ENCODE measurements at regions not wholly inside any gene's neighbourhood (a gene's known extent, or its start where the extent isn't known, plus 50 kb on each side); places are given as distances from the start of the nearest gene placed in this dataset.

GRCh38 chr7:42704710-42705109, 207.2 kb downstream of the C7orf25 start:
- H3K9me3 ChIP-seq, result no peaks in the 10 kb centered on the region
- no peaks in the 10 kb centered on the region for H3K27me3 ChIP-seq
- no peak for DNase-seq
- TF ChIP-seq CTCF (IDR thresholded peaks at IDR 0.05) (no peak), POLR2A (IDR thresholded peaks at IDR 0.05) (no peak)
- H3K4me3 ChIP-seq, result no peak overlapping the region
- no peaks in the 10 kb centered on the region for H3K36me3 ChIP-seq
- H3K4me1 ChIP-seq, result peaks cover 0 to 9% (median 0%) of the 10 kb centered on the region in 4 donors
- no peak overlapping the region for H3K27ac ChIP-seq

GRCh38 chr7:42702647-42703046, 209.2 kb downstream of the C7orf25 start:
- Histone ChIP-seq H3K4me3 (no peak overlapping the region), H3K4me1 (peaks cover 0 to 9% (median 0%) of the 10 kb centered on the region in 4 donors), H3K9me3 (no peaks in the 10 kb centered on the region), H3K27ac (no peak overlapping the region), H3K27me3 (no peaks in the 10 kb centered on the region), H3K36me3 (no peaks in the 10 kb centered on the region)
- DNase-seq, result no peak
- TF ChIP-seq CTCF (IDR thresholded peaks at IDR 0.05) (no peak), POLR2A (IDR thresholded peaks at IDR 0.05) (no peak)

- Histone ChIP-seq H3K27ac (no peak overlapping the region), H3K36me3 (no peaks in the 10 kb centered on the region), H3K4me1 (peaks cover 0 to 9% (median 0%) of the 10 kb centered on the region in 4 donors), H3K9me3 (no peaks in the 10 kb centered on the region), H3K27me3 (no peaks in the 10 kb centered on the region), H3K4me3 (no peak overlapping the region)
- no peak for DNase-seq
- TF ChIP-seq POLR2A (IDR thresholded peaks at IDR 0.05) (no peak), CTCF (IDR thresholded peaks at IDR 0.05) (no peak)
These were observed 211.2 kb downstream of the C7orf25 start for GRCh38 chr7:42700406-42701327.

GRCh38 chr7:42699380-42700178, 212.3 kb downstream of the C7orf25 start:
- Histone ChIP-seq H3K4me3 (no peak overlapping the region), H3K27ac (peak overlapping the region in 1 of 4 donors; percentile 38), H3K36me3 (no peaks in the 10 kb centered on the region), H3K9me3 (no peaks in the 10 kb centered on the region), H3K27me3 (no peaks in the 10 kb centered on the region), H3K4me1 (peaks cover 0 to 9% (median 0%) of the 10 kb centered on the region in 4 donors)
- TF ChIP-seq POLR2A (IDR thresholded peaks at IDR 0.05) (no peak), CTCF (IDR thresholded peaks at IDR 0.05) (no peak)
- DNase-seq, result no peak

GRCh38 chr7:42698600-42699374, 213.1 kb downstream of the C7orf25 start:
- no peak overlapping the region for H3K4me3 ChIP-seq
- no peak overlapping the region for H3K27ac ChIP-seq

More at GRCh38 chr7:42698600-42699374, 213.1 kb downstream of the C7orf25 start:
- Histone ChIP-seq H3K36me3 (no peaks in the 10 kb centered on the region), H3K27me3 (no peaks in the 10 kb centered on the region), H3K4me1 (peaks cover 0 to 9% (median 0%) of the 10 kb centered on the region in 4 donors), H3K9me3 (no peaks in the 10 kb centered on the region)
- TF ChIP-seq POLR2A (IDR thresholded peaks at IDR 0.05), result no peak
- TF ChIP-seq CTCF (IDR thresholded peaks at IDR 0.05), result no peak
- no peak for DNase-seq

Data from Peyer's patch (tissue), 4 donors.